ENCODE measurements at regions not wholly inside any gene's neighbourhood (a gene's known extent, or its start where the extent isn't known, plus 50 kb on each side); places are given as distances from the start of the nearest gene placed in this dataset.

DNA sequence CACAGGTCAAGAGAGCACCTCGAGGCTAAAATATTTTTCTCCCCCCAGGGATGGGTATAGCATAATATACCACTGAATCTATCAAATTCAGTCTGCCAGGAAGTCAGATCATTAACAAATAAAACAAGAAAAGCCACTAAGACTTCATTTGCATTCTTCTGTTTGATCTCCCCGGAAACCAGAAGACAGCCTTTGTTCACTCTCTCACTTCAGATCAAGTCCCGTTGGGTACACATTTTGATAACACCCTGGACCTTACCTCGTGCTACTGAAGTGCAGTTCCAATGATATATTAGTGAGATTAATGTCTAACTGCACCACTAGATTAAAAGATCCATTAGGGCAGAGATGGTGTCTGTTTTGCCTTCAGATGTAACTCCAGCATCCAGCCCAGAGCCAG, 157.7 kb upstream of the B3GAT2 start:
- no peaks in the 10 kb centered on the region for H3K4me1 ChIP-seq (ENCODE audit: insufficient read depth)
- 20% methylated on average over 4 of the region's 4 CpGs for WGBS
- no peaks in the 10 kb centered on the region for H3K36me3 ChIP-seq (ENCODE audit: insufficient read depth)
- no peak overlapping the region for H3K4me3 ChIP-seq (ENCODE audit: low read depth, low read length)
- no peak for DNase-seq (ENCODE audit: extremely low spot score)
- no peak overlapping the region for H3K27ac ChIP-seq (ENCODE audit: low read depth)

DNA sequence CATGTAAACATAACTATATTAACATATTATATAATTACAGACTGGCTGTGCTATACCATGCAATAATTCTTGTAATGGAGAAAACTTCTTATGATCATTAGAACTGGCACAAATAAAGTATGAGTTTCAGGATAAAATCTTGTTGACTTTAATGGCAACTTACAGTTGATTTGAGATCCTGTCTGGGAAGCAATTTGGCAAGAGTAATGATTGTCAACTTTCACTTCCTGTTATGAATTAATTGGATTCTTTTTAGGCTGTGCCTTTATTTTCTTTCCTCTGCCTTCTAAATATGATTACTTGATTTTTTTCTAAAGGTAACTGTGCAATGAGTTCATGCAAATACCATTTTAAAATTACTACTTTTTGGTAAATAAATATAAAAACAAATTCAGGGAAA, 158.1 kb upstream of the B3GAT2 start:
- H3K4me1 ChIP-seq (ENCODE audit: insufficient read depth): no peaks in the 10 kb centered on the region
- no peak overlapping the region for H3K27ac ChIP-seq (ENCODE audit: low read depth)
- no peak overlapping the region for H3K4me3 ChIP-seq (ENCODE audit: low read depth, low read length)
- no peaks in the 10 kb centered on the region for H3K36me3 ChIP-seq (ENCODE audit: insufficient read depth)
- DNase-seq (ENCODE audit: extremely low spot score): no peak

DNA sequence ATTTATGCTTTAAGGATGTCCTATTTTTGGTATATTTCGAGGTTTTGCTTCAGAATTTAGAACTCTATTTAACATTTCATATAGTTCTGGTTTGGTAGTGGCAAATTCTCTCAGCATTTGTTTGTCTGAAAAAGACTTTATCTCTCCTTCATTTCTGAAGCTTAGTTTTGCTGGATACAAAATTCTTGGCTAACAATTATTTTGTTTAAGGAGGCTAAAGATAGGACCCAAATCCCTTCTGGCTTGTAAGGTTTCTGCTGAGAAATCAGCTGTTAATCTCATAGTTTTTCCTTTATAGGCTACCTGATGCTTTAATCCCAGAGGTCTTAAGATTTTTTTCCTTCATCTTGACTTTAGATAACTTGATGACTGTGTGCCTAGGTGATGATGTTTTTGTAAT, 162.7 kb upstream of the B3GAT2 start:
- no peak for DNase-seq (ENCODE audit: extremely low spot score)
- whole genome bisulfite sequencing: 47% methylated on average over 1 of the region's 1 CpG
- no peak overlapping the region for H3K4me3 ChIP-seq (ENCODE audit: low read depth, low read length)
- no peak overlapping the region for H3K27ac ChIP-seq (ENCODE audit: low read depth)
- no peaks in the 10 kb centered on the region for H3K4me1 ChIP-seq (ENCODE audit: insufficient read depth)
- no peaks in the 10 kb centered on the region for H3K36me3 ChIP-seq (ENCODE audit: insufficient read depth)

DNA sequence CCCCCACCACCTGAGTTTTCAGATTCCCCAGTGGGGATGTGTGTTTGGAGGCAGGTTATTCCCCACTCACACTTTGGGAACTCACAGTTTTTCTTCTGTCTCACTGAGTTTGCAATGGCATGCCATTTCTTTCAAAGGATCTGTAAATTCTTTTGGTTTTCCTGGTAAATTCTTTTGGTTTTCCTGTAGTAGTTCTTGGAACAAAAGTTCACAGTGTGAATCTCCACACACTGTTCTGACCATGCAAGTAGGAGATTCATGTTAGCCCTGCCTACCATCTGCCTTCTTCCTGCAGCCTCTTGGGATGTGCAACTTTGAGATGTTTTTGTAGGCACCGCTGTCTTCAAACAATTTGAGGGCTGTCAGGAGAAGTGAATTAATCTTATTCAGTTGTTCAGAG, 165.6 kb upstream of the OGFRL1 start:
- Histone ChIP-seq H3K36me3 (ENCODE audit: insufficient read depth) (no peaks in the 10 kb centered on the region), H3K27ac (ENCODE audit: low read depth) (no peak overlapping the region), H3K4me1 (ENCODE audit: insufficient read depth) (no peaks in the 10 kb centered on the region), H3K4me3 (ENCODE audit: low read depth, low read length) (no peak overlapping the region)
- 89% methylated on average over 1 of the region's 1 CpG for WGBS
- no peak for DNase-seq (ENCODE audit: extremely low spot score)

DNA sequence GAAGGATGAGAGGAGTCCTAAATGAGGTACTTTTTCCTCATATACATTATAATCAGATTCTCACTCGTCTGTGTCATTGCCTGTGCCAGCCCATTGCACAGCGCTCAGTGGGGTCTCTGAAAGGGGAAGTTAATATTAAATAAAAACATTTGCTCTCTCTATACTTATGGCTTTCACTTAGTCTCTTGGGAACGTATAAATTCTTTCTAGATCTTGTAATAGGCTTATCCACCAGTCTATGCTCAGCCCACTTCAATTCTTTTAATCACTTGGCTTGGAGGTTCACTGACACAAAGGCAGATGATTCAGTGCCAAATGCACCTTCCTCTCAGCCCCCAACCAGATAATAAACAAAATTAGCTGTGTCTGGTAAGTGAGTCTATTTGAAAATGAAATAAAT, 164.3 kb upstream of the OGFRL1 start:
- 42% methylated on average over 3 of the region's 3 CpGs for WGBS
- Histone ChIP-seq H3K4me3 (ENCODE audit: low read depth, low read length) (no peak overlapping the region), H3K4me1 (ENCODE audit: insufficient read depth) (no peaks in the 10 kb centered on the region), H3K36me3 (ENCODE audit: insufficient read depth) (no peaks in the 10 kb centered on the region), H3K27ac (ENCODE audit: low read depth) (no peak overlapping the region)
- no peak for DNase-seq (ENCODE audit: extremely low spot score)

DNA sequence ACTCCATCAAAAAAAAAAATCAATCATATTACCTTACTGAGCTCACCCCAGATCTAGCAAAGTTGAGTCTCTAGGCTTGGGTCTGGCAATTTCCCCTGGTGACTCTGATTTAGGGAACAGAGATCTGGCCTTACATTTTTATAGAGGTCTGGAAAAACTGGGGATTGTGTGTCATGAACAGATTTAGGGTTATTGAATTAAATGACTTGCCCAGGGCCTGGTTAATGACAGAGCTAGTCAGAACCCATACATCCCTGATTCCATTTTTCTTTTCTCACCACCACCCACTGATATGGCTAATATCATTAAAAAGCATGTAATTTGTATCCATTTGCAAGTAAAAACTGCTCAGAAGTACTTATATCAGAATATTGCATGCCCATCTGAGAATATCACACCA, 163.4 kb upstream of the OGFRL1 start:
- DNase-seq (ENCODE audit: extremely low spot score): no peak
- Histone ChIP-seq H3K36me3 (ENCODE audit: insufficient read depth) (no peaks in the 10 kb centered on the region), H3K4me1 (ENCODE audit: insufficient read depth) (no peaks in the 10 kb centered on the region), H3K4me3 (ENCODE audit: low read depth, low read length) (no peak overlapping the region), H3K27ac (ENCODE audit: low read depth) (no peak overlapping the region)

DNA sequence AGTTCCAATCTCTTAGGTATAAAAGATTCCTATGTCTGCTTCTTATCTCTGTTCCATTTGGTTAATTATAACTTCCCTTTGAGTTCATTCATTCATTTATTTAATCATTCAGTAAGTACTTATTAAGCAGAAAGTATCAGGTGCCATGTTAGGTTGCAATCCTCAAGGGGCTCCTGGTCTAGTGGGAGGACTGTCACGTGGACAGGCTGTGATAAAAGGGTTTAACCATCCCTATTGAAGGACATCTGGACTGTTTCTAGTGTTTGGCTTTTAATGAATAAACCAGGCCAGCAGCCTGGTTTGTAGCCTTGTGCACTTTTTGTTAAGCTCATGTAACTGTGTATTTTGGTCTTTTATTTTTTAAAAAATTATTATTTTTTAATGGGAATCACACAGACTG, 162.1 kb upstream of the OGFRL1 start:
- H3K27ac ChIP-seq (ENCODE audit: low read depth): no peak overlapping the region
- DNase-seq (ENCODE audit: extremely low spot score): no peak
- H3K4me1 ChIP-seq (ENCODE audit: insufficient read depth): no peaks in the 10 kb centered on the region
- H3K36me3 ChIP-seq (ENCODE audit: insufficient read depth): peaks cover 2% of the 10 kb centered on the region
- no peak overlapping the region for H3K4me3 ChIP-seq (ENCODE audit: low read depth, low read length)
- 44% methylated on average over 1 of the region's 1 CpG for WGBS

DNA sequence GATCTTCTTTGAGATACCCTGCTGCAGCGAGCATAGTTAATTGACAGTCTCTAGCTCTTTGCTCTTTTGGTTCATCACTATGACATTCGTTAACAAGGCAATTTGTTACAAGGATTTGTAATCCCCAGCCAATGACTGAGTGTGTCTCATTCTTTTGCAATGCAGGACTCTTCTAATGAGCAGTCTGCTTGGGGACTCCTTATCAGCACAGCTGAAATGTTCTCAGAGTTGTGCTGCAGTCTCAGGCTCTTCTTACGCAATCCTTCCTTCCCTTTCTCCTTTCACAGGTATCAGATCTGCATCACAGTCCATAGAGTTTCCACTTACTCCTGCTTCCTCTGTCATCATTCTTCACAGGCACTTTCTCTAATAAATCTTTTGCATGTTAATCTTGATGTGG, 161.2 kb upstream of the OGFRL1 start:
- 85% methylated on average over 3 of the region's 3 CpGs for WGBS
- Histone ChIP-seq H3K4me1 (ENCODE audit: insufficient read depth) (no peaks in the 10 kb centered on the region), H3K4me3 (ENCODE audit: low read depth, low read length) (no peak overlapping the region), H3K36me3 (ENCODE audit: insufficient read depth) (peaks cover 2% of the 10 kb centered on the region), H3K27ac (ENCODE audit: low read depth) (no peak overlapping the region)
- no peak for DNase-seq (ENCODE audit: extremely low spot score)

DNA sequence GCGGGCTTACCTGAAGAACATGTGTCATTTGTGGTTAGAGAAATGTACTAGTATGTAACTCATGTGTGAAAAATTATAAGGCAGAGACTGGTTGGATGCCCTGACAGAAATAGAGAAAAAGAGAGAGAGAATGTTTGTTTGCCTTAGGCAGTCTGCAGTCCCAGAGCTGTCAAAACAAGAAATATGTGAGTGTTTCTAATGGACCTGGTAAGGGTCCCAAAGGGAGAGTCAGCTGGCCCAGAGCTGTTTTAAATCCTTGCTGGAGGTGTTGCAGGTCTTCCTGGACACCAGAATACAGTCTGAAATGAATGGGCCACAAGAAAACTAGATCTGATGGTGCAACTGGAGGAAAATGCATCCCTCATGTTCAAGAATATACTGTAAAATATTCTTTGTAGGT, 158.3 kb upstream of the OGFRL1 start:
- no peak overlapping the region for H3K4me3 ChIP-seq (ENCODE audit: low read depth, low read length)
- 97% methylated on average over 1 of the region's 1 CpG for WGBS
- no peaks in the 10 kb centered on the region for H3K4me1 ChIP-seq (ENCODE audit: insufficient read depth)
- H3K36me3 ChIP-seq (ENCODE audit: insufficient read depth): peaks cover 2% of the 10 kb centered on the region
- no peak for DNase-seq (ENCODE audit: extremely low spot score)
- no peak overlapping the region for H3K27ac ChIP-seq (ENCODE audit: low read depth)

DNA sequence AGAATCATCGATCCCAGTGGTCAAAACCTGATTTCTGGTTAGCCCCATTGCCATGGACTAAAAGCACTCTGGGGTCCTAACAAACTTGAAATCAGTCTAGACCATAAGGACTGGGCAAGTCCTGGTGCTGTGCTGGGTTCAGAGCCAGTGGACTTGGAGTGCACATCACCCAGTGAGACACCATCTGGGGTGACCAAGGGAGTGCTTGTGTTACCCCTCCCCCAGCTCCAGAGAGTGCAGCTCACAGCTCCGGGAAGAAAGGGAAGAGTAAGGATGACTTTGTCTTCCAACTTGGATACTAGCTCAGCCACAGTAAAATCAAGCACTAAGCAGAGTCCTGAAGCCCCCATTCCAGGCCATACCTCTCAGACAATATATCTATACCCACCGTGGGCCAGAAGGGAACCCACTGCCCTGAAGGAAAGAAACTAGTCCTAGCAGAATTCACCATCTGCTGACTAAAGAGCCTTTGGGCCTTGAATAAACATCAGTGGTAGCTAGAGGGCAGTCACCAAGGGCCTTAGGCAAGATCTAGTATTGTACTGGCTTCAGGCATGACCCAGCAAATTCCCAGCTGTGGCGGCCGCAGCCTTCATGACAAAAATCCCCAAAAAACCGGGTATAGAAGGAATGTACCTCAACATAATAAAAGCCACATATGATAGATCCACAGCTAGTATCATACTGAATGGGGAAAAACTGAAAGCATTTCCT, 153.5 kb upstream of the OGFRL1 start:
- Histone ChIP-seq H3K4me1 (ENCODE audit: insufficient read depth) (no peaks in the 10 kb centered on the region), H3K27ac (ENCODE audit: low read depth) (no peak overlapping the region), H3K4me3 (ENCODE audit: low read depth, low read length) (no peak overlapping the region), H3K36me3 (ENCODE audit: insufficient read depth) (peaks cover 2% of the 10 kb centered on the region)
- 79% methylated on average over 6 of the region's 6 CpGs for WGBS
- no peak for DNase-seq (ENCODE audit: extremely low spot score)

DNA sequence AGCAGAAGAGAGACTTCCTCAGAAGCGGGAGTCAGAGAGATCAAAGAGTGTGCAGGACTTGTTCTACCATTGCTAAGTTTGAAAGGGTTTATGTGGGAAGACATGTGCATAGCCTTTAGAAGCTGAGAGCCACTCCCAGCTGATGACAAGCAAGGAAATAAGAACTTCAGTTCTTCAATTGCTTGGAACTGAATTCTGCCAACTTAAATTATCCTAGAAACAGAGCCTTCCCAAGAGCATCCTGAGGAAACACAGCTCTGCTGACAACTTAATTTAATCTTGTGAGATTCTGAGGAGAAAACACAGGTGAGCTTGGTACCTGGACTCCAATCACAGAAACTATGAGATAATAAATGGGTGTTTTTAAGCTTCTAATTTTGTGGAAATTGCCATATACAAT, 150.6 kb upstream of the OGFRL1 start:
- H3K4me1 ChIP-seq (ENCODE audit: insufficient read depth): no peaks in the 10 kb centered on the region
- no peaks in the 10 kb centered on the region for H3K36me3 ChIP-seq (ENCODE audit: insufficient read depth)
- no peak overlapping the region for H3K27ac ChIP-seq (ENCODE audit: low read depth)
- H3K4me3 ChIP-seq (ENCODE audit: low read depth, low read length): no peak overlapping the region
- WGBS: 82% methylated on average over 1 of the region's 1 CpG
- no peak for DNase-seq (ENCODE audit: extremely low spot score)

DNA sequence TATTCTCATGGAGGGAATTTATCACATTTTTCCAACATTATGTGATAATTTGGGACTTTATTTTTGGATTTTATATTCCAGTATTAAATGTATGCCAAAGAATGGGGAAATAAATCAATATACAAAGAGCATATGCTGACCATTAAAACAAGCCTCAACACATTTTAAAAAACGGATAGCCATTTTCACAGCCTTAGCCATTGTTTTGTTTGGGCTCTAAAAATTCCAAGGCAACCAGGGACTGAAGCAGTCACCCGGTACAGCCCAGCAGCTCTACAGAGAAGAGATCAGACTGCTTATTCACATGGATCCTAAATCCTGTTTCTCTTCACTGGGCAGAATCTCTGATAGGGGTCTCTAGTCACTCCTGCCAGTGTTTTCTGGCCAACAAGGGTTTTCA, 150.2 kb upstream of the OGFRL1 start:
- no peaks in the 10 kb centered on the region for H3K36me3 ChIP-seq (ENCODE audit: insufficient read depth)
- DNase-seq (ENCODE audit: extremely low spot score): no peak
- H3K4me3 ChIP-seq (ENCODE audit: low read depth, low read length): no peak overlapping the region
- no peaks in the 10 kb centered on the region for H3K4me1 ChIP-seq (ENCODE audit: insufficient read depth)
- no peak overlapping the region for H3K27ac ChIP-seq (ENCODE audit: low read depth)
- 35% methylated on average over 2 of the region's 2 CpGs for WGBS

DNA sequence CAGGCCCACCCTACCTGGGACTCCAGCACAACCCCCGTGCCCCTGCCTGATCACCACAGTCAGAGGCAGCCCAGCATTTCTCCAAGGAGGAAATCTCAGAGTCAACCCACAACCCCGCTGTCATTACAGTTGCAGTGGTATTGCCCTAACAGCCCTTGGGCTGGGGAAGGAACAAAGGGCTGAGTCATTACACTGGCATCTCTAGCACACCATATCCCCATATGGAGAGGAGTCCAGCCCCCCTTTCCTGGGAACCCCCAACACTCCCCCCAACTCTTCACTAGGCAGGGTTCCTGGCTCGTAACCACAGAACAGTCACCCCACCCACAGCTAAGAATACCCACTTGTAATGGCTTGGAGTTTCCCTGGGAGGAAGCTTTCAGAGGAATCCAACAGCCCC, 149.4 kb upstream of the OGFRL1 start:
- no peaks in the 10 kb centered on the region for H3K4me1 ChIP-seq (ENCODE audit: insufficient read depth)
- H3K27ac ChIP-seq (ENCODE audit: low read depth): no peak overlapping the region
- DNase-seq (ENCODE audit: extremely low spot score): no peak
- H3K4me3 ChIP-seq (ENCODE audit: low read depth, low read length): no peak overlapping the region
- 81% methylated on average over 3 of the region's 3 CpGs for WGBS
- H3K36me3 ChIP-seq (ENCODE audit: insufficient read depth): no peaks in the 10 kb centered on the region

DNA sequence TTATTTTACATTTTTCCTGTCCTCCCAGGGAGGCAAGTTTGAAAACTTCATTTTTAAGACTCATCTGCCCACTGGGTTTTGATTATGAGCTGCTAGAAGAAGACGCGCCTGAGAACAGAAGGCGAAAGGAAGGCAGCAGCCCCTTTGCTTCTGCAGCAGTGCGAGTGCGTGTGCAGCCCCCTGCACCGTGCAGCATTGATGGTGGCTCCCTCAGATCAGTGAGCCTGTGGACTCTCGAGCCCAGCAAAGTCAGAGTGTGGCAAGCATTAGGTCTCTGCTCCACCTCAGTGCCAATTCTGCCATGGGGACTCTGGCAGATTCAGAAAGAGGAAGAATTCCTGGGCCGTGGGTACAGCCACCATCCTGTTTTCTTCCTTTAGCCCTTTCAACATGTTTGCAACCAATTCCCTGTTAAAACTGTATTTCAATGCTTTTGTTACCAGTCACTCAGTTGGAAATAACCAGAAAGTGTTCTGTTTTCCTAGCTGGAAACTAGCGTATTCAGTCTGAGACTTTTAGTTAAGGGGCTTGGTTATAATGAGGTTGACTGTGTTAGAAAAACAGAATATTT, 134.8 kb upstream of the OGFRL1 start:
- peaks cover 2% of the 10 kb centered on the region for H3K36me3 ChIP-seq (ENCODE audit: insufficient read depth)
- H3K27ac ChIP-seq (ENCODE audit: low read depth): no peak overlapping the region
- no peaks in the 10 kb centered on the region for H3K4me1 ChIP-seq (ENCODE audit: insufficient read depth)
- DNase-seq (ENCODE audit: extremely low spot score): no peak
- no peak overlapping the region for H3K4me3 ChIP-seq (ENCODE audit: low read depth, low read length)
- WGBS: 86% methylated on average over 9 of the region's 9 CpGs

DNA sequence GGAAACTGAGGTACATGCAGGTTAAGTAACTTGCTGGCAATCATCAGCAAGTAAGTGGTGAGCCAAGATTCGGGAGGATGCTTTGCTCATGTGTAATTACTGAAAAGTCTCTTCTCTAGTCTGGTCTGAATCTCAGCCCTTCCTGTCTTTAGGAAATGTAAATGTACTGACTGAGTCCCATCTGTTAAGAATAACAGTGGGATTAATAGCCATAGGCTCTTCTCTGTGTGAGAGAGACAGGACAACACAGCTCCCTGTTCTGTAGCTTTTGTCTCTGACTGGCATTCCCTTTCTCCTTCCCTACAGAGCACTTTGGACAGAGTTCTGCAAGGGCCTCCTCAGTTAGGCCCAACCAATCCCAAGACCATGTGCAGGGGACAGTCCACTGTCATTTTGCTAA, 131.3 kb upstream of the OGFRL1 start:
- Histone ChIP-seq H3K27ac (ENCODE audit: low read depth) (no peak overlapping the region), H3K4me3 (ENCODE audit: low read depth, low read length) (no peak overlapping the region), H3K4me1 (ENCODE audit: insufficient read depth) (no peaks in the 10 kb centered on the region), H3K36me3 (ENCODE audit: insufficient read depth) (peaks cover 2% of the 10 kb centered on the region)
- DNase-seq (ENCODE audit: extremely low spot score): no peak
- 54% methylated on average over 1 of the region's 1 CpG for WGBS
